Cardiac muscle cell (in vitro differentiated cells and primary cell): ENCODE measurements at regions not wholly inside any gene's neighbourhood (a gene's known extent, or its start where the extent isn't known, plus 50 kb on each side); places are given as distances from the start of the nearest gene placed in this dataset.
A peak's percentile ranks its signal among the peaks of the same experiment; 100 is the strongest.

Source experiments
- DNase-seq, 2 donors: peaks; one replicate each; pipeline versions ENCODE4 v3.0.0 to v3.0.0-alpha.2; 2010 to 2017; ENCODE audit warnings: low read depth in 1 of 2, low spot score in 1 of 2
- H3K27ac ChIP-seq: fragments of 200-600 bp; sonication (generic); 2 replicates; pipeline ENCODE4 v1.5.1; 2016
- H3K27me3 ChIP-seq: fragments of 200-600 bp; sonication (generic); 2 replicates; pipeline ENCODE4 v1.6.0; 2016; ENCODE audit warnings: control low read depth
- H3K36me3 ChIP-seq: fragments of 200-600 bp; sonication (generic); 2 replicates; pipeline ENCODE4 v1.5.1; 2016; ENCODE audit warnings: control low read depth
- H3K4me1 ChIP-seq: fragments of 200-600 bp; sonication (generic); 2 replicates; pipeline ENCODE4 v1.8.1; 2017; ENCODE audit warnings: low read depth, mild to moderate bottlenecking, mixed run types
- H3K4me3 ChIP-seq: fragments of 200-600 bp; sonication (generic); 2 replicates; pipeline ENCODE4 v1.5.1; 2016; ENCODE audit warnings: mild to moderate bottlenecking
- H3K9me3 ChIP-seq: fragments of 200-600 bp; sonication (generic); 2 replicates; pipeline ENCODE4 v1.5.1; 2017; ENCODE audit warnings: low read depth, mild to moderate bottlenecking, control low read depth
- CTCF ChIP-seq: IDR thresholded peaks from 2 replicates; pipeline ENCODE4 v1.5.1; 2012; ENCODE audit warnings: low read depth, mild to moderate bottlenecking, low read length

- peaks cover 3% of the 10 kb centered on the region for H3K4me1 ChIP-seq
- no peak overlapping the region for H3K4me3 ChIP-seq
- no peaks in the 10 kb centered on the region for H3K36me3 ChIP-seq
- no peaks in the 10 kb centered on the region for H3K9me3 ChIP-seq
- no peaks in the 10 kb centered on the region for H3K27me3 ChIP-seq
- no peak for DNase-seq
- H3K27ac ChIP-seq: no peak overlapping the region
- no peak for TF ChIP-seq CTCF
Measured at GRCh38 chr17:68803164-68803929, 151.8 kb downstream of the ABCA8 start.

- DNase-seq: no peak
- no peak overlapping the region for H3K4me3 ChIP-seq
- H3K4me1 ChIP-seq: no peaks in the 10 kb centered on the region
- TF ChIP-seq CTCF: no peak
- no peaks in the 10 kb centered on the region for H3K9me3 ChIP-seq
- no peaks in the 10 kb centered on the region for H3K27me3 ChIP-seq
- no peaks in the 10 kb centered on the region for H3K36me3 ChIP-seq
- no peak overlapping the region for H3K27ac ChIP-seq
Measured at GRCh38 chr17:68801335-68802247, 153.6 kb downstream of the ABCA8 start.

GRCh38 chr17:68800751-68801150, 154.4 kb downstream of the ABCA8 start:
- no peak overlapping the region for H3K27ac ChIP-seq
- peak in 1 of 2 donors; percentile 83 for DNase-seq
- no peaks in the 10 kb centered on the region for H3K4me1 ChIP-seq
- H3K27me3 ChIP-seq: no peaks in the 10 kb centered on the region
- H3K4me3 ChIP-seq: no peak overlapping the region
- TF ChIP-seq CTCF: no peak
- H3K9me3 ChIP-seq: no peaks in the 10 kb centered on the region
- H3K36me3 ChIP-seq: no peaks in the 10 kb centered on the region

- DNase-seq: peak in 1 of 2 donors; percentile 79
- no peaks in the 10 kb centered on the region for H3K9me3 ChIP-seq
- H3K4me3 ChIP-seq: no peak overlapping the region
- TF ChIP-seq CTCF: peak; percentile 48
- no peak overlapping the region for H3K27ac ChIP-seq
- H3K27me3 ChIP-seq: no peaks in the 10 kb centered on the region
- H3K36me3 ChIP-seq: no peaks in the 10 kb centered on the region
- peaks cover 4% of the 10 kb centered on the region for H3K4me1 ChIP-seq
Measured at GRCh38 chr17:68794636-68795434, 160.4 kb downstream of the ABCA8 start.

- TF ChIP-seq CTCF: no peak
- Histone ChIP-seq H3K27me3 (no peaks in the 10 kb centered on the region), H3K9me3 (no peaks in the 10 kb centered on the region), H3K4me1 (peaks cover 4% of the 10 kb centered on the region), H3K27ac (no peak overlapping the region), H3K4me3 (no peak overlapping the region), H3K36me3 (no peaks in the 10 kb centered on the region)
- no peak for DNase-seq
Measured at GRCh38 chr17:68792873-68793272, 162.3 kb downstream of the ABCA8 start.
